BLaER1 (cell line): ENCODE measurements at regions not wholly inside any gene's neighbourhood (a gene's known extent, or its start where the extent isn't known, plus 50 kb on each side); places are given as distances from the start of the nearest gene placed in this dataset.
"Not testable (repeated sequence)": the region's sequence is repeated elsewhere in the genome, so short reads cannot be mapped to it uniquely, and the experiment has no call there.

ENCODE experiments used
- H3K27ac ChIP-seq: shearing (Covaris generic); formaldehyde crosslinking; 2 replicates; pipeline ENCODE4 v1.8.1; 2022
- H3K27me3 ChIP-seq: shearing (Covaris generic); formaldehyde crosslinking; 2 replicates; pipeline ENCODE4 v1.8.1; 2022
- H3K36me3 ChIP-seq: shearing (Covaris generic); formaldehyde crosslinking; 2 replicates; pipeline ENCODE4 v1.8.1; 2022
- H3K4me1 ChIP-seq: shearing (Covaris generic); formaldehyde crosslinking; 2 replicates; pipeline ENCODE4 v1.8.1; 2022
- H3K4me2 ChIP-seq: shearing (Covaris generic); formaldehyde crosslinking; 2 replicates; pipeline ENCODE4 v1.8.1; 2022
- H3K4me3 ChIP-seq: shearing (Covaris generic); formaldehyde crosslinking; 2 replicates; pipeline ENCODE4 v1.8.1; 2022
- H3K9ac ChIP-seq: shearing (Covaris generic); formaldehyde crosslinking; 2 replicates; pipeline ENCODE4 v1.8.1; 2022
- H3K9me3 ChIP-seq: shearing (Covaris generic); formaldehyde crosslinking; 2 replicates; pipeline ENCODE4 v1.8.1; 2022
- H4K20me1 ChIP-seq: shearing (Covaris generic); formaldehyde crosslinking; 2 replicates; pipeline ENCODE4 v1.8.1; 2022
- Cebpa-rat ChIP-seq: shearing (Covaris generic); IDR thresholded peaks from 2 replicates; pipeline ENCODE4 v1.8.1; 2022

DNA sequence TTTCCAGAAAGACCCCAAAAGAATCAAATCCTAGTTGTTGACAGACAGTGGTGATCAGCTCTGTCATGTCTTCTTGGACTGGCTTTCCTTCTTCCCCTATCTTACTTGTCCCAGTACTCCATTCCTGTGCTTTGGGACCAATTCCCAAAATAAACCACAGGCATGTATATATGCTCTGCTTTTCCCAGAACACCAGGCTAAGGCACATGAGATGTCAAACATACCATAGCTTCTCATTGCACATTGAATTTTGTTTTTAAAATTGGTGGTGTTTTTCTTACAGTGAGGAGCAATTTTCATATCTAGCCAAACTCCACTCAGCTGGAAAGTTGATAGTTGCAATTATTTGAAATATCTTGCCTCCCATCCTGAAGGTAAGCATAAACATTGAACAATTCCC lies 88.9 kb upstream of the RGPD4 start:
- Histone ChIP-seq H3K27me3 (no peaks in the 10 kb centered on the region), H3K4me1 (no peaks in the 10 kb centered on the region)
- TF ChIP-seq Cebpa-rat = no peak

DNA sequence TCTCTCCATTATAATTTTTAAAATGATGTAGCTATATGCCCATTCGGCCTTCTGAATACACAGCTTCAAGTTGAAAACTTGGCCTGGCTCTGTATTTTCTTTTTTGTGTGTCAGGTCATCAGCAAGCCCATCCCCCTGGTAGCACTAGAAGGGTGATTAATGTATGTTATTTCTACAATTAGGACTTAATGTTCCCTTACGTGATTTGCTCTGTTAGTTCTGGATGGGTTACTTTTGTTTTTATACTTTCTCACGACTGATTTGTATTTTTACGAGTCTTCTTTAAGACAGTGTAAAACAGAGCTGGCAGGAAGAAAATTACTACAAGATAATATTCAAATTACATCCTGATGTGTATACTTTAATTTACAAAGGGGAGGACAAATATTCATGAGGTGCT lies 88.4 kb upstream of the RGPD4 start:
- H3K9ac ChIP-seq = no peak overlapping the region
- no peaks in the 10 kb centered on the region for H3K4me1 ChIP-seq
- no peak overlapping the region for H3K4me3 ChIP-seq
- H4K20me1 ChIP-seq = no peaks in the 10 kb centered on the region
- no peak overlapping the region for H3K4me2 ChIP-seq
- no peaks in the 10 kb centered on the region for H3K36me3 ChIP-seq
- no peak for TF ChIP-seq Cebpa-rat
- H3K9me3 ChIP-seq = no peaks in the 10 kb centered on the region
- no peaks in the 10 kb centered on the region for H3K27me3 ChIP-seq
- H3K27ac ChIP-seq = no peak overlapping the region

More for the DNA sequence above, 88.9 kb upstream of the RGPD4 start:
- Histone ChIP-seq H3K4me2 (no peak overlapping the region), H3K36me3 (no peaks in the 10 kb centered on the region), H3K4me3 (no peak overlapping the region), H3K27ac (no peak overlapping the region), H3K9me3 (no peaks in the 10 kb centered on the region), H3K9ac (no peak overlapping the region), H4K20me1 (no peaks in the 10 kb centered on the region)

DNA sequence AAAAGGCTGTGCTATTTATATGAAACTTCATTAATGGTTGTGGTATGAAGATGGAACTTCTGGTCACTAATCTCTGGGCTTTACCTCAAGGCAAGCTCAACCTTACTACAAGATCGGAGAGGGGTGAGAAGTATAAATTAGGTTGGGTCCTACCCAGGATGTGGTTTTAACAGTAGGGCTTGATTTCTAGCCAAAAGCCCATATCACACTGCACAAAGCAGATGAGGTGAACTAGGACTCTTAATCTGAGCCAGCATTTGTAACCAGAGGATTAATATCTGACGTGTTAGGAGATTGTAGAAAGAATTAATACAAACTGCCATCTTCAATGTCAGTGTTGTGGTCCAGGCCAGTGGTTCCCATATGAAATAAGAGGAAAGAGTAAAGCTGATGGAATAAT lies 86.4 kb upstream of the RGPD4 start:
- H3K4me1 ChIP-seq = no peaks in the 10 kb centered on the region
- H3K9ac ChIP-seq = no peak overlapping the region
- no peaks in the 10 kb centered on the region for H3K9me3 ChIP-seq
- no peak overlapping the region for H3K27ac ChIP-seq
- H4K20me1 ChIP-seq = no peaks in the 10 kb centered on the region
- no peak overlapping the region for H3K4me3 ChIP-seq
- no peaks in the 10 kb centered on the region for H3K36me3 ChIP-seq
- TF ChIP-seq Cebpa-rat = no peak
- H3K27me3 ChIP-seq = no peaks in the 10 kb centered on the region
- no peak overlapping the region for H3K4me2 ChIP-seq

DNA sequence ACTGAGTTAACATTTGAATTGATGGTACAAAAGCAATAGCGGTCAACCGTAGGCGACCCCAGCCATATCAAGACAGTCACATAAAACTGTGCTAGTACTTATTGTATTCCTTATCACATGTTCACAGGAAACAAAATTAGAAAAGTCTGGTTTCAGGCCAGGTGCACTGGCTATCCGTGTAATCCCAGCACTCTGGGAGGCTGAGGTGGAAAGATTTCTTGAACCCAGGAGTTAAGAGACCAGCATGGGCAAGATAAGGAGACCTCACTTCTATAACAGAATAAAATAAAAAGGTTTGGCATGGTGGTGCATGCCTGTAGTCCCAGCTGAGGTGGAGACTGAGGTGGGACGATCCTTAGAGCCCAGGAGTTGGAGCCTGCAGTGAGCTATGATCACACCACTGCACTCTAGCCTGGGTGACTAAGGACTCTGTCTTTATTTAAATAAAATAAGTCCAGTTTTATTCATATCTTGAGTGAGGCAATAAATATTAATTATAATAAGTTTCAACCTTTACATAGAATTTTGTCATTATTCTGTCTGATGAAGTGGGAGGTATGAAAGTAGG lies 84.1 kb upstream of the RGPD4 start:
- no peak for TF ChIP-seq Cebpa-rat
- Histone ChIP-seq H3K9ac (no peak overlapping the region), H4K20me1 (no peaks in the 10 kb centered on the region), H3K4me1 (no peaks in the 10 kb centered on the region), H3K36me3 (no peaks in the 10 kb centered on the region), H3K9me3 (no peaks in the 10 kb centered on the region), H3K4me2 (no peak overlapping the region), H3K27ac (no peak overlapping the region), H3K27me3 (no peaks in the 10 kb centered on the region), H3K4me3 (no peak overlapping the region)

DNA sequence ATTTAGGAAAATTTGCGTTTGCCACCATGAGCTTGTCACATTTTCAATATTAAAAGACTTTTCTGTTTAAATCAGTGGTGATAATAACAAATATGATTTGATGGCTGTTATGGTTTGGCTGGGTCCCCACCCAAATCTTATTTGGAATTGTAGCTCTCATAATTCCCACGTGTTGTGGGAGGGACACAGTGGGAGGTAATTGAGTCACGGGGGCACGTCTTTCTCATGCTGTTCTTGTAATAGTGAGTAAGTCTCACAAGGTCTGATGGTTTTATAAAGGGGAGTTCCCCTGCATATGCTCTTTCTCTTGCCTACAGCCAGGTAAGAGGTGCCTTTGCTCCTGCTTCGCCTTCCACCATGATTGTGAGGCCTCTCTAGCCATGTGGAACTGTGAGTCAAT lies 83.4 kb upstream of the RGPD4 start:
- H3K4me2 ChIP-seq = no peak overlapping the region
- H3K4me3 ChIP-seq = no peak overlapping the region
- no peaks in the 10 kb centered on the region for H3K36me3 ChIP-seq
- H3K27me3 ChIP-seq = no peaks in the 10 kb centered on the region
- no peak for TF ChIP-seq Cebpa-rat
- H4K20me1 ChIP-seq = no peaks in the 10 kb centered on the region
- no peak overlapping the region for H3K27ac ChIP-seq
- H3K4me1 ChIP-seq = no peaks in the 10 kb centered on the region
- no peak overlapping the region for H3K9ac ChIP-seq
- H3K9me3 ChIP-seq = no peaks in the 10 kb centered on the region

DNA sequence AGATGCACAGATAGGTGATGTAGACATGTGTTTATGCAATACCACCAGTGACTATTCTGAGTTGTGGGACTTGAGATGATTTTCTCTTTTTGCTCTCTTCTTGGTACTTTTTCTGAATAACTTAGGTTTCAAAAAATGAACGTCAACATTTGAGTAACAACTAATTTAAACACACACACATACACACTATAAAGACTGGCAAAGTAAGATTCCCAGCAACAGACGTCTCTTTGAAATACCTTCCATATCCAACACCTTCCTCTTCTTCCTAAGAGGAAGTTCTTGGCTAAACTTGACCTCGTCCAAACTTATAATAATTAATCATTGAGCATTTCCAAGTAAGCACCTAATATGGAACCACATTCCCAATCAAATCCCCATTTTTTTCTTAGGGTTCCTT lies 81.6 kb upstream of the RGPD4 start:
- Histone ChIP-seq H3K9ac (no peak overlapping the region), H3K27ac (no peak overlapping the region), H3K4me3 (no peak overlapping the region), H3K36me3 (no peaks in the 10 kb centered on the region), H3K4me1 (0 out of 2 replicates have a peak, but pooled peaks cover 3% of the 10 kb centered on the region), H3K27me3 (no peaks in the 10 kb centered on the region), H3K9me3 (no peaks in the 10 kb centered on the region), H3K4me2 (no peak overlapping the region), H4K20me1 (no peaks in the 10 kb centered on the region)
- no peak for TF ChIP-seq Cebpa-rat

DNA sequence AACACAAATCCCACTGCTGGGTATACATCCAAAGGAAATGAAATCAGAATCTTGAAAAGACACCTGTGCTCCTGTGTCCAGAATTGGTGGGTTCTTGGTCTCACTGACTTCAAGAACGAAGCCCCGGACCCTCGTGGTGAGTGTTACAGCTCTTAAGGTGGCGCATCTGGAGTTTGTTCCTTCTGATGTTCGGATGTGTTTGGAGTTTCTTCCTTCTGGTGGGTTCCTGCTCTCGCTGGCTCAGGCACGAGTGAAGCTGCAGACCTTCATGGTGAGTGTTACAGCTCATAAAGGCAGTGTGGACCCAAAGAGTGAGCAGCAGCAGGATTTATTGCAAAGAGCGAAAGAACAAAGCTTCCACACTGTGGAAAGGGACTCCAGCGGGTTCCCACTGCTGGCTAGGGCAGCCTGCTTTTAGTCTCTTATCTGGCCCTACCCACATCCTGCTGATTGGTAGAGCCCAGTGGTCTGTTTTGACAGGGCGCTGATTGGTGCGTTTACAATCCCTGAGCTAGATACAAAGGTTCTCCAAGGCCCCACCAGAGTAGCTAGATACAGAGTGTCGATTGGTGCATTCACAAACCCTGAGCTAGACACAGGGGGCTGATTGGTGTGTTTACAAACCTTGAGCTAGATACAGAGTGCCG lies 80.0 kb upstream of the RGPD4 start:
- not testable (repeated sequence) for H3K4me1 ChIP-seq, H3K27me3 ChIP-seq, H3K27ac ChIP-seq, H4K20me1 ChIP-seq, H3K4me2 ChIP-seq, H3K9ac ChIP-seq, H3K4me3 ChIP-seq, H3K9me3 ChIP-seq, H3K36me3 ChIP-seq

DNA sequence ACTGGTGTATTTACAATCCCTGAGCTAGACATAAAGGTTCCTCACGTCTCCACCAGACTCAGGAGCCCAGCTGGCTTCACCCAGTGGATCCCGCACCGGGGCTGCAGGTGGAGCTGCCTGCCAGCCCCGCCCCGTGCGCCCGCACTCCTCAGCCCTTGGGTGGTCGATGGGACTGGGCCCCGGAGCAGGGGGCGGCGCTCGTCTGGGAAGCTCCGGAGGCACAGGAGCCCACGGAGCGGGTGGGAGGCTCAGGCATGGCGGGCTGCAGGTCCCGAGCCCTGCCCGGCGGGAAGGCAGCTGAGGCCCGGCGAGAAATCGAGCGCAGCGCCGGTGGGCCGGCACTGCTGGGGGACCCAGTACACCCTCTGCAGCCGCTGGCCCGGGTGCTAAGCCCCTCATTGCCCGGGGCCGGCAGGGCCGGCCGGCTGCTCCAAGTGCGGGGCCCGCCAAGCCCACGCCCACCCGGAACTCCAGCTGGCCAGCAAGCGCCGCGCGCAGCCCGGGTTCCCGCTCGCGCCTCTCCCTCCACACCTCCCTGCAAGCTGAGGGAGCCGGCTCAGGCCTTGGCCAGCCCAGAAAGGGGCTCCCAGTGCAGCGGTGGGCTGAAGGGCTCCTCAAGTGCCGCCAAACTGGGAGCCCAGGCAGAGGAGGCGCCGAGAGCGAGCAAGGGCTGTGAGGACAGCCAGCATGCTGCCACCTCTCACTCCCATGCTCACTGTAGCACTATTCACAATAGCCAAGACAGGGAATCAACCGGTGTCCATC lies 79.3 kb upstream of the RGPD4 start:
- H3K9ac ChIP-seq, H4K20me1 ChIP-seq, H3K4me3 ChIP-seq, H3K27me3 ChIP-seq, H3K9me3 ChIP-seq, H3K27ac ChIP-seq, H3K4me2 ChIP-seq, H3K36me3 ChIP-seq, H3K4me1 ChIP-seq: not testable (repeated sequence)

DNA sequence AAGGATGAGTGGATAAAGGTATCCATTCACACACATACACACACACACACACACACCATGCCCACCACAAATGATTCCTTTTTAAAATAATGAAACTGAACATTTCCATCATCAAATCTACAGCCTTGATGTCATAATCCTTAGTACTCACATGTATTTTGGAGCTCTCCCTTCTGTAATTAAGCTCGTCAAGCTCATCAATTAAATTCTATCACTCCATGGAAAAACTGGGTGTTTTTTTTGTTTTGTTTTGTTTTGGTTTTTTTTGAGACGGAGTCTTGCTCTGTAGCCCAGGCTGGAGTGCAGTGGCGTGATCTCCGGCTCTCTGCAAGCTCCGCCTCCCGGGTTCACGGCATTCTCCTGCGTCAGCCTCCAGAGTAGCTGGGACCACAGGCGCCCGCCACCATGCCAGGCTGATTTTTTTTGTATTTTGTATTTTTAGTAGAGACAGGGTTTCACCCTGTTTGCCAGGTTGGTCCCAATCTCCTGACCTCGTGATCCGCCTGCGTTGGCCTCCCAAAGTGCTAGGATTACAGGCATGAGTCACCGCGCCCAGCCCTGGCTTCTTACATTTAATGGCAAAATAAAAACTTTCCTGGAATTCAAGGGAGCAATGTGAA lies 78.6 kb upstream of the RGPD4 start:
- H4K20me1 ChIP-seq = no peaks in the 10 kb centered on the region
- H3K4me3 ChIP-seq = no peak overlapping the region
- no peak overlapping the region for H3K9ac ChIP-seq
- no peaks in the 10 kb centered on the region for H3K36me3 ChIP-seq
- no peaks in the 10 kb centered on the region for H3K27me3 ChIP-seq
- TF ChIP-seq Cebpa-rat = no peak
- no peaks in the 10 kb centered on the region for H3K9me3 ChIP-seq
- H3K4me2 ChIP-seq = no peak overlapping the region
- H3K27ac ChIP-seq = no peak overlapping the region
- 0 out of 2 replicates have a peak, but pooled peaks cover 3% of the 10 kb centered on the region for H3K4me1 ChIP-seq

DNA sequence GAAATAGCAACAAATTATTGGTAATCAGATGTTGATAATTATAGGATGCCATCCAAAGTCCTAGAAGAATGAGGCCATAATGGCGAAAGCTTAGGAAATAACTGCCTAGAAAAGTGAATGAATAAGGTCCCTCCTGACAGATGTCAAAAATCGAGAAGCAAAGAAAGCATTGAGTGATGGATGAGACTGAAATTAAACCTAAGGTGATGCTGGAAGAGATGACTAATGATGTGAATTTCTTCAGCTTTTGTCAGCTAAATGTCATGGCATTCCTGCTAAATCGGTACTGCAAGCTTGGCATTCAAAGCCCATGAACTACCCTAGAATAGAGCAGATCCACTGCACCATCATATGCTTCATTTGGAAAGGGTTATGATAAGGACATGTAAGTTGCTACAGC lies 74.8 kb upstream of the RGPD4 start:
- Histone ChIP-seq H3K27me3 (no peaks in the 10 kb centered on the region), H3K9me3 (peaks cover 7% of the 10 kb centered on the region; the same call in 1 of the 2 replicates), H3K4me1 (0 out of 2 replicates have a peak, but pooled peaks cover 3% of the 10 kb centered on the region), H3K27ac (no peak overlapping the region), H3K9ac (no peak overlapping the region), H3K4me3 (no peak overlapping the region), H3K4me2 (no peak overlapping the region), H4K20me1 (no peaks in the 10 kb centered on the region), H3K36me3 (no peaks in the 10 kb centered on the region)
- TF ChIP-seq Cebpa-rat = no peak

DNA sequence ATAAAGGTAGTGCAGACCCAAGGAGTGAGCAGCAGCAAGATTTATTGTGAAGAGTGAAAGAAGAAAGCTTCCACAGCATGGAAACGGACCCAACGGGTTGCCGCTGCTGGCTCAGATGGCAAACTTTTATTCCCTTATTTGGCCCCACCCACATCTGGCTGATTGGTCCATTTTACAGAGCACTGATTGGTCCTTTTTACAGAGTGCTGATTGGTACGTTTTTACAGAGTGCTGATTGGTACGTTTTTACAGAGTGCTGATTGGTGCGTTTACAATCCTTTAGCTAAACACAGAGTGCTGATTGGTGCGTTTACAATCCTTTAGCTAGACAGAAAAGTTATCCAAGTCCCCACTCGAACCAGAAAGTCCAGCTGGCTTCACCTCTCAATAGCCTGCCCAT lies 72.9 kb upstream of the RGPD4 start:
- H3K4me3 ChIP-seq = not testable (repeated sequence)

More for the DNA sequence above, 72.9 kb upstream of the RGPD4 start:
- not testable (repeated sequence) for H3K4me2 ChIP-seq, H4K20me1 ChIP-seq, H3K4me1 ChIP-seq, H3K9ac ChIP-seq, H3K9me3 ChIP-seq, H3K27me3 ChIP-seq, H3K36me3 ChIP-seq, H3K27ac ChIP-seq
